ENCODE measurements at regions not wholly inside any gene's neighbourhood (a gene's known extent, or its start where the extent isn't known, plus 50 kb on each side); places are given as distances from the start of the nearest gene placed in this dataset.

- DNase-seq = no peak
- Mint-ChIP-seq H3K9me3 (no peaks in the 10 kb centered on the region), H3K27me3 (ENCODE audit: low read depth in 2 of 2) (peaks cover 36 to 53% of the 10 kb centered on the region in 2 donors), H3K27ac (no peak overlapping the region), H3K4me1 (peaks cover 0 to 8% of the 10 kb centered on the region in 2 donors), H3K36me3 (no peaks in the 10 kb centered on the region), H3K4me3 (no peak overlapping the region)
- no CpG with 5 or more reads among the region's 1 CpG for WGBS (ENCODE audit: insufficient coverage)
- Histone ChIP-seq H3K4me3 (ENCODE audit: low read length) (no peak overlapping the region), H3K27me3 (ENCODE audit: control insufficient read depth, insufficient read depth, low read length) (peaks cover 5% of the 10 kb centered on the region), H3K36me3 (ENCODE audit: control insufficient read depth, insufficient read depth, low read length) (no peaks in the 10 kb centered on the region), H3K4me1 (ENCODE audit: control insufficient read depth, insufficient read depth, low read length) (peaks cover 4% of the 10 kb centered on the region), H3K9me3 (ENCODE audit: control insufficient read depth, insufficient read depth, low read length) (no peaks in the 10 kb centered on the region), H3K27ac (ENCODE audit: low read length) (no peak overlapping the region)
- TF ChIP-seq, protein P1, sequence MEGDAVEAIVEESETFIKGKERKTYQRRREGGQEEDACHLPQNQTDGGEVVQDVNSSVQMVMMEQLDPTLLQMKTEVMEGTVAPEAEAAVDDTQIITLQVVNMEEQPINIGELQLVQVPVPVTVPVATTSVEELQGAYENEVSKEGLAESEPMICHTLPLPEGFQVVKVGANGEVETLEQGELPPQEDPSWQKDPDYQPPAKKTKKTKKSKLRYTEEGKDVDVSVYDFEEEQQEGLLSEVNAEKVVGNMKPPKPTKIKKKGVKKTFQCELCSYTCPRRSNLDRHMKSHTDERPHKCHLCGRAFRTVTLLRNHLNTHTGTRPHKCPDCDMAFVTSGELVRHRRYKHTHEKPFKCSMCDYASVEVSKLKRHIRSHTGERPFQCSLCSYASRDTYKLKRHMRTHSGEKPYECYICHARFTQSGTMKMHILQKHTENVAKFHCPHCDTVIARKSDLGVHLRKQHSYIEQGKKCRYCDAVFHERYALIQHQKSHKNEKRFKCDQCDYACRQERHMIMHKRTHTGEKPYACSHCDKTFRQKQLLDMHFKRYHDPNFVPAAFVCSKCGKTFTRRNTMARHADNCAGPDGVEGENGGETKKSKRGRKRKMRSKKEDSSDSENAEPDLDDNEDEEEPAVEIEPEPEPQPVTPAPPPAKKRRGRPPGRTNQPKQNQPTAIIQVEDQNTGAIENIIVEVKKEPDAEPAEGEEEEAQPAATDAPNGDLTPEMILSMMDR (IDR thresholded peaks at IDR 0.05) = no peak
- ATAC-seq = no peak
- intact Hi-C loops (cut with micrococcal nuclease) = no loop called here
These were observed 77.4 kb upstream of the TMPO start for GRCh38 chr12:98437806-98438595.

DNA sequence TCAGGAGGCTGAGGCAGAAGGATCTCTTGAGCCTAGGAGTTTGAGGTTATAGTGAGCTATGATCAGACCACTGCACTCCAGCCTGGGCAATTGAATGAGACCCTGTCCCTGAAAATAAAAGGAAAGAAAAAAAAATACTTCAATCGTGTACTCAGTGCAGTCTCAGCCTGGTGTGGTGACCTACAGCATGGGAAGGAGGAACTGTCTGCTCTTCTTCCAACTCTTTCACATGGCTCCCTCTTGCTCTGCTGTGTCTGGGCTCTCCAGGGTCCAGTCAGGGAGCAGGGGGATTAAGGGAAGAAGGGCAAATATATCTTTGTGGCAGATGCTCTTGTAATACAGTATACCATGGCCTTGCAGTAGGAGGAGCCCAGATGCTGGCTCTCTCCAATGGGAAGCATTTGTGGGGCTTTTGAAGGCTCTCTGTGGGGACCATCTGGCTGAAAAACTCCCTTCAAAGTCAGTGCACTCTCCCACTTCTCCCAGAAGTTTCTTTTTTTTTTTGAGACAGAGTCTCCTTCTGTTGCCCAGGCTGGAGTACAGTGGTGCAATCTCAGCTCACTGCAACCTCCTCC is 76.6 kb upstream of the TMPO start:
- ATAC-seq (no peak), DNase-seq (no peak)
- H3K27me3 ChIP-seq (ENCODE audit: control insufficient read depth, insufficient read depth, low read length) = peaks cover 5% of the 10 kb centered on the region
- H3K36me3 Mint-ChIP-seq = no peaks in the 10 kb centered on the region
- H3K36me3 ChIP-seq (ENCODE audit: control insufficient read depth, insufficient read depth, low read length) = no peaks in the 10 kb centered on the region
- no peak overlapping the region for H3K27ac Mint-ChIP-seq
- H3K4me3 Mint-ChIP-seq = no peak overlapping the region
- H3K4me3 ChIP-seq (ENCODE audit: low read length) = no peak overlapping the region
- peaks cover 36 to 53% of the 10 kb centered on the region in 2 donors for H3K27me3 Mint-ChIP-seq (ENCODE audit: low read depth in 2 of 2)
- peaks cover 4% of the 10 kb centered on the region for H3K4me1 ChIP-seq (ENCODE audit: control insufficient read depth, insufficient read depth, low read length)
- peaks cover 0 to 8% of the 10 kb centered on the region in 2 donors for H3K4me1 Mint-ChIP-seq
- H3K27ac ChIP-seq (ENCODE audit: low read length) = no peak overlapping the region
- 17% methylated on average over 1 of the region's 1 CpG for WGBS (ENCODE audit: insufficient coverage)
- H3K9me3 Mint-ChIP-seq = no peaks in the 10 kb centered on the region
- TF ChIP-seq, protein P1 (IDR thresholded peaks at IDR 0.05) = no peak
- no peaks in the 10 kb centered on the region for H3K9me3 ChIP-seq (ENCODE audit: control insufficient read depth, insufficient read depth, low read length)
- intact Hi-C loops (cut with micrococcal nuclease) = no loop called here

DNA sequence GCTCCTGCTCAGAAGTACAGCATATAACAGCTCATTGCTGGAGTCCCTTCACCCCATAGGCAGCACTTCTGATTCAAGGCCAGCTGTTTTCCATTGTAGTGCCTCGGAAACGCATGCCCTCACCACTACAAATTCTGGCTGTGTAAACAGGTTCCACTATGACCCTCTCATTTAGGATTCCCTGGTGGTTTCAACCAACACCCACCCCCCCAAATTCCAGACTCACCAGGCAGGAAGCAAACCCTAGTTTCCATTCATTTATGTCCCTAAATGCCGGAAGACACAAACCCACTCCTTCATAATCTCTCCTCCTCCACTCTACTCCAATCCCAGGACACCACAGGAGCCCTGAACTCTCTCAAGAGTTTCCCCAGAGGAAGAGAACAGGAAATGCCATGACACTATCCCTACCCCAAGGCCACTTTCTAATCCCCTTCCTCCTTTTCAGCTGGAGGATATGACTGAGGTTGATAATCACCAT is 75.9 kb upstream of the TMPO start:
- H3K9me3 ChIP-seq (ENCODE audit: control insufficient read depth, insufficient read depth, low read length) = no peaks in the 10 kb centered on the region
- peaks cover 0 to 8% of the 10 kb centered on the region in 2 donors for H3K4me1 Mint-ChIP-seq
- DNase-seq (no peak), ATAC-seq (peak in 1 of 3 donors; percentile 37)
- H3K27ac Mint-ChIP-seq = peak overlapping the region in 1 of 2 donors; percentile 31
- no peaks in the 10 kb centered on the region for H3K36me3 ChIP-seq (ENCODE audit: control insufficient read depth, insufficient read depth, low read length)
- TF ChIP-seq, protein P1 (IDR thresholded peaks at IDR 0.05) = no peak
- peak overlapping the region; percentile 60 for H3K27ac ChIP-seq (ENCODE audit: low read length)
- peaks cover 5% of the 10 kb centered on the region for H3K27me3 ChIP-seq (ENCODE audit: control insufficient read depth, insufficient read depth, low read length)
- 59% methylated on average over 3 of the region's 3 CpGs for WGBS (ENCODE audit: insufficient coverage)
- no peaks in the 10 kb centered on the region for H3K9me3 Mint-ChIP-seq
- no peak overlapping the region for H3K4me3 ChIP-seq (ENCODE audit: low read length)
- H3K36me3 Mint-ChIP-seq = no peaks in the 10 kb centered on the region
- H3K27me3 Mint-ChIP-seq (ENCODE audit: low read depth in 2 of 2) = peaks cover 39 to 57% of the 10 kb centered on the region in 2 donors
- intact Hi-C loops (cut with micrococcal nuclease) = no loop called here
- H3K4me3 Mint-ChIP-seq = no peak overlapping the region
- peaks cover 4% of the 10 kb centered on the region for H3K4me1 ChIP-seq (ENCODE audit: control insufficient read depth, insufficient read depth, low read length)
